Kidney (tissue), 13 donors: ENCODE measurements at regions not wholly inside any gene's neighbourhood (a gene's known extent, or its start where the extent isn't known, plus 50 kb on each side); places are given as distances from the start of the nearest gene placed in this dataset.

Experiments used
- DNase-seq, 5 donors: peaks; one replicate each; pipeline ENCODE4 v3.0.0-alpha.2; 2013 to 2020
- FAIRE-seq: peaks from 2 replicates; lab custom pipeline; 2012; peaks lifted over from hg19 to GRCh38; lab: Jason Lieb, UNC
- H3K27ac ChIP-seq, 2 donors: one replicate each; pipeline ENCODE4 v1.7.0; 2013; ENCODE audit warnings: low read depth in 2 of 2, low read length in 2 of 2, inconsistent platforms in 1 of 2
- H3K27me3 ChIP-seq: one replicate; pipeline ENCODE4 v1.7.1; 2013; ENCODE audit warnings: low read length, inconsistent platforms; ENCODE audit not compliant: control insufficient read depth, insufficient read depth
- H3K36me3 ChIP-seq, 3 donors: one replicate each; pipeline versions ENCODE4 v1.7.0 to v1.7.1; 2013; ENCODE audit warnings: low read length in 3 of 3, control low read depth in 1 of 3, inconsistent platforms in 1 of 3; ENCODE audit not compliant: insufficient read depth in 3 of 3, control insufficient read depth in 2 of 3
- H3K4me1 ChIP-seq, 3 donors: one replicate each; pipeline versions ENCODE4 v1.7.0 to v1.7.1; 2013; ENCODE audit warnings: low read length in 3 of 3, inconsistent platforms in 1 of 3, low read depth in 1 of 3; ENCODE audit not compliant: control insufficient read depth in 2 of 3, insufficient read depth in 2 of 3
- H3K4me3 ChIP-seq, 3 donors: one replicate each; pipeline versions ENCODE4 v1.7.0 to v1.8.1; 2013; ENCODE audit warnings: low read length in 3 of 3, control low read depth in 1 of 3, inconsistent platforms in 1 of 3
- H3K9ac ChIP-seq, 3 donors: one replicate each; pipeline versions ENCODE4 v1.7.0 to v1.7.1; 2013; ENCODE audit warnings: low read length in 3 of 3, control low read depth in 1 of 3, inconsistent platforms in 1 of 3
- H3K9me3 ChIP-seq, 3 donors: one replicate each; pipeline versions ENCODE4 v1.7.0 to v1.7.1; 2013; ENCODE audit warnings: low read length in 3 of 3, control low read depth in 1 of 3, inconsistent platforms in 1 of 3; ENCODE audit not compliant: control insufficient read depth in 2 of 3, insufficient read depth in 1 of 3
- intact Hi-C: fragments of 100-400 bp; cut with DNase I; formaldehyde crosslinking; loops from one replicate; pipeline ENCODE4 v1.11.1; 2022
- TF ChIP-seq, protein P1 (sequence below): IDR thresholded peaks from 3 replicates; pipeline ENCODE4 v1.5.1; 2012; ENCODE audit warnings: mild to moderate bottlenecking, moderate library complexity, borderline replicate concordance; ENCODE audit not compliant: insufficient read depth; ENCODE audit errors: extremely low read depth
- donor health status: control.
- donor health status: control.
- donor health status: control.
- donor health status: control.
- donor health status: control.
- donor health status: DM: yes; HTN: yes; CAD: no.
- donor health status: Normal renal cell carcinoma (clear cell type).

GRCh38 chr7:23972057-23972456, 262.0 kb downstream of the STK31 start:
- no peak overlapping the region for H3K27ac ChIP-seq
- intact Hi-C loops: no loop called here
- H3K4me1 ChIP-seq: no peaks in the 10 kb centered on the region
- H3K4me3 ChIP-seq: no peak overlapping the region
- H3K27me3 ChIP-seq: no peaks in the 10 kb centered on the region
- TF ChIP-seq, protein P1, sequence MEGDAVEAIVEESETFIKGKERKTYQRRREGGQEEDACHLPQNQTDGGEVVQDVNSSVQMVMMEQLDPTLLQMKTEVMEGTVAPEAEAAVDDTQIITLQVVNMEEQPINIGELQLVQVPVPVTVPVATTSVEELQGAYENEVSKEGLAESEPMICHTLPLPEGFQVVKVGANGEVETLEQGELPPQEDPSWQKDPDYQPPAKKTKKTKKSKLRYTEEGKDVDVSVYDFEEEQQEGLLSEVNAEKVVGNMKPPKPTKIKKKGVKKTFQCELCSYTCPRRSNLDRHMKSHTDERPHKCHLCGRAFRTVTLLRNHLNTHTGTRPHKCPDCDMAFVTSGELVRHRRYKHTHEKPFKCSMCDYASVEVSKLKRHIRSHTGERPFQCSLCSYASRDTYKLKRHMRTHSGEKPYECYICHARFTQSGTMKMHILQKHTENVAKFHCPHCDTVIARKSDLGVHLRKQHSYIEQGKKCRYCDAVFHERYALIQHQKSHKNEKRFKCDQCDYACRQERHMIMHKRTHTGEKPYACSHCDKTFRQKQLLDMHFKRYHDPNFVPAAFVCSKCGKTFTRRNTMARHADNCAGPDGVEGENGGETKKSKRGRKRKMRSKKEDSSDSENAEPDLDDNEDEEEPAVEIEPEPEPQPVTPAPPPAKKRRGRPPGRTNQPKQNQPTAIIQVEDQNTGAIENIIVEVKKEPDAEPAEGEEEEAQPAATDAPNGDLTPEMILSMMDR: no peak
- no peak overlapping the region for H3K9ac ChIP-seq
- FAIRE-seq (no peak), DNase-seq (no peak)
- no peaks in the 10 kb centered on the region for H3K36me3 ChIP-seq
- H3K9me3 ChIP-seq: peaks cover 0 to 10% (median 0%) of the 10 kb centered on the region in 3 donors

- FAIRE-seq: no peak
- Histone ChIP-seq H3K9ac (no peak overlapping the region), H3K4me3 (no peak overlapping the region), H3K27me3 (no peaks in the 10 kb centered on the region), H3K36me3 (no peaks in the 10 kb centered on the region), H3K4me1 (no peaks in the 10 kb centered on the region), H3K27ac (no peak overlapping the region), H3K9me3 (peaks cover 0 to 7% (median 0%) of the 10 kb centered on the region in 3 donors)
- no peak for DNase-seq
- intact Hi-C loops: no loop called here
- TF ChIP-seq, protein P1: no peak
These were observed 263.2 kb downstream of the STK31 start for GRCh38 chr7:23973264-23973663.

- Histone ChIP-seq H3K36me3 (no peaks in the 10 kb centered on the region), H3K9ac (no peak overlapping the region), H3K27me3 (no peaks in the 10 kb centered on the region), H3K4me3 (no peak overlapping the region), H3K9me3 (peaks cover 0 to 6% (median 0%) of the 10 kb centered on the region in 3 donors), H3K27ac (no peak overlapping the region), H3K4me1 (no peaks in the 10 kb centered on the region)
- DNase-seq (no peak), FAIRE-seq (no peak)
- TF ChIP-seq, protein P1: no peak
- intact Hi-C loops: no loop called here
These were observed 270.1 kb downstream of the STK31 start for GRCh38 chr7:23980081-23980480.

DNA sequence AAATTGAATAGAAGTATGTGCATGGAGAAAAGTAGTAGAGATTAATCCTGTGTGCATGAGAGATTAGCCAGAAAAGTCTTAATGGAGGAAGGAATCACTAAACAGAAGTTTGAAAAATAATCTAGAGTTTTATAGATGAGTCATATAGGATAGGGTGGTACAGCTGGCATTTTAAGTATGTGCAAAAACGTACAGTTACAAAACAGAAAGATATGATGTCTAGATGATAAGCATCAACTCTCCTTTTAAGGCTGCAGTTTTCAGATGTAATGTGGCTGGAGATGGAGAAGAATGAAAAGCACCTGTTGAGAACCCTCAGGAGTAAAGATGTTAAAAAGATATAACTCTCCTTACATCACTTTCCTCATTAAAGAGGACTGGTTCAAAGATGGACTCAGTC, 271.3 kb downstream of the STK31 start:
- H3K4me3 ChIP-seq: no peak overlapping the region
- H3K4me1 ChIP-seq: no peaks in the 10 kb centered on the region
- TF ChIP-seq, protein P1: no peak
- H3K27ac ChIP-seq: no peak overlapping the region
- intact Hi-C loops: no loop called here
- no peaks in the 10 kb centered on the region for H3K36me3 ChIP-seq
- H3K27me3 ChIP-seq: no peaks in the 10 kb centered on the region
- no peak for DNase-seq
- H3K9me3 ChIP-seq: peaks cover 0 to 6% (median 0%) of the 10 kb centered on the region in 3 donors
- no peak overlapping the region for H3K9ac ChIP-seq
- no peak for FAIRE-seq
